ENCODE measurements at regions not wholly inside any gene's neighbourhood (a gene's known extent, or its start where the extent isn't known, plus 50 kb on each side); places are given as distances from the start of the nearest gene placed in this dataset.
A peak's percentile ranks its signal among the peaks of the same experiment; 100 is the strongest.

DNA sequence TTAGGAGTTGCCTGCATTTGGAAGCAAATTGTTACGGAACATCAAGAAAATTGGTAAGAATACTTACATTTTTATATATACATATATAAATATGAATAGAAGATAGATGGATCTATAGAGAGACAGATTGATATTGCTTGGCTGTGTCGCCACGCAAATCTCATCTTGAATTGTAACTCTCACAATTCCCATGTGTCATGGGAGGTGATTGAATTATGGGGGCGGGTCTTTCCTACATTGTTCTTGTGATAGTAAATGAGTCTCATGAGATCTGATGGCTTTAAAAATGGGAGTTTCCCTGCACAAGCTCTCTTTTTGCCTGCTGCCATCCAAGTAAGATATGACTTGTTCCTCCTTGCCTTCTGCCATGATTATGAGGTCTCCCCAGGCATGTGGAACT, 180.8 kb upstream of the HEY2 start:
- no peak for DNase-seq (ENCODE audit: low spot score in 2 of 2)
- H3K4me3 ChIP-seq (ENCODE audit: low read depth, poor library complexity, severe bottlenecking), result no peak overlapping the region
- intact Hi-C loops (cut with DNase I; ENCODE audit: low total_unique reads), result no loop called here
- WGBS, 2 donors, result 96 to 98% methylated on average over 4 of the region's 4 CpGs
- no peak for TF ChIP-seq POLR2A (IDR thresholded peaks at IDR 0.05)
- TF ChIP-seq, protein P1, sequence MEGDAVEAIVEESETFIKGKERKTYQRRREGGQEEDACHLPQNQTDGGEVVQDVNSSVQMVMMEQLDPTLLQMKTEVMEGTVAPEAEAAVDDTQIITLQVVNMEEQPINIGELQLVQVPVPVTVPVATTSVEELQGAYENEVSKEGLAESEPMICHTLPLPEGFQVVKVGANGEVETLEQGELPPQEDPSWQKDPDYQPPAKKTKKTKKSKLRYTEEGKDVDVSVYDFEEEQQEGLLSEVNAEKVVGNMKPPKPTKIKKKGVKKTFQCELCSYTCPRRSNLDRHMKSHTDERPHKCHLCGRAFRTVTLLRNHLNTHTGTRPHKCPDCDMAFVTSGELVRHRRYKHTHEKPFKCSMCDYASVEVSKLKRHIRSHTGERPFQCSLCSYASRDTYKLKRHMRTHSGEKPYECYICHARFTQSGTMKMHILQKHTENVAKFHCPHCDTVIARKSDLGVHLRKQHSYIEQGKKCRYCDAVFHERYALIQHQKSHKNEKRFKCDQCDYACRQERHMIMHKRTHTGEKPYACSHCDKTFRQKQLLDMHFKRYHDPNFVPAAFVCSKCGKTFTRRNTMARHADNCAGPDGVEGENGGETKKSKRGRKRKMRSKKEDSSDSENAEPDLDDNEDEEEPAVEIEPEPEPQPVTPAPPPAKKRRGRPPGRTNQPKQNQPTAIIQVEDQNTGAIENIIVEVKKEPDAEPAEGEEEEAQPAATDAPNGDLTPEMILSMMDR (IDR thresholded peaks at IDR 0.05), result no peak

DNA sequence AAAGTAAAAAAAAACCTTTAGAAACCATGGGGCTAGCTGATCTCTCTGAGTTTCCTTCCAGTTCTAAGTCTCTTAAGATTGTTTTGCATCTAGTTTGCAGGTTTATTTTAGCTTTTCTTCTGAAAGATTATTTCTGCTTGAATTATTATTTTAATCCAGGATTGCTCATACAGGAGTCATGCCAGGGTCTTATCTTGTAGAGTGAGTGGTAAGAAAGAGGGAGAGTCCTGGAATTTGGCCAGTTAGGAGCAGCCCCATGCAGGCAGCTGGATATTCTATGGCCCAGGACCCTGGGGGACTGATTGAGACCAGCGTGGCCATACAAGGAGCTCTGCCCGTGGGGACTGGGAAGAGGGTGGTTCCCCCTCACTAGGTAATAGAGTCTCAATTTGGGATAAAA, 178.9 kb upstream of the HEY2 start:
- intact Hi-C loops (cut with DNase I; ENCODE audit: low total_unique reads), result no loop called here
- H3K4me3 ChIP-seq (ENCODE audit: low read depth, poor library complexity, severe bottlenecking), result no peak overlapping the region
- TF ChIP-seq POLR2A (IDR thresholded peaks at IDR 0.05), result no peak
- TF ChIP-seq, protein P1 (IDR thresholded peaks at IDR 0.05), result no peak
- no peak for DNase-seq (ENCODE audit: low spot score in 2 of 2)
- 77 to 87% methylated on average over 2 of the region's 2 CpGs for WGBS, 2 donors

DNA sequence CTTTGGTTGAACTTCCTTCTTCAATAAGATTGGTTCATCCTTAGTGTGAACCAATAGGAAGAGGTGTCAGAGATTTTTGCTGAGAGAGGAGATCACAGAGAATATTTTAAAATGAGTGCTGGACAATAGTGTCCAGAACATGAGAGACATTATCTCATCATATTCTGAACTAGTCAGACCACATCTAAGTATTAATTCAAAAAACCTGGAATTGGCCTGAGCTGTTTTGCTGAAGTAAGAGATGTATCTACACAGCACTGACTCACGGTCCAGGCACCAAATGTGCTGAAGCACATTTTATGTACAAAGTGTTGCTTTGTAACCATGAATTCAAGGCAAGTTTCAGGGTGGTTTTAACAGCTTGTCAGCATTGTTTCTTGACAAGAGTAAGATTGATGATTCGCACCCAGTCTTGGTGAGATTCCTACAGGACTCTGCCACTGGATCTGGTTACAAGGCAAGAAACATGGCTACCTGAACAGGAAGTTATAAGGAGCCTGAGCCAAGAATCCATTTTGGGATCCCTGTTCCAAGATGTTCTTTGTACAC, 178.2 kb upstream of the HEY2 start:
- intact Hi-C loops (cut with DNase I; ENCODE audit: low total_unique reads), result no loop called here

DNA sequence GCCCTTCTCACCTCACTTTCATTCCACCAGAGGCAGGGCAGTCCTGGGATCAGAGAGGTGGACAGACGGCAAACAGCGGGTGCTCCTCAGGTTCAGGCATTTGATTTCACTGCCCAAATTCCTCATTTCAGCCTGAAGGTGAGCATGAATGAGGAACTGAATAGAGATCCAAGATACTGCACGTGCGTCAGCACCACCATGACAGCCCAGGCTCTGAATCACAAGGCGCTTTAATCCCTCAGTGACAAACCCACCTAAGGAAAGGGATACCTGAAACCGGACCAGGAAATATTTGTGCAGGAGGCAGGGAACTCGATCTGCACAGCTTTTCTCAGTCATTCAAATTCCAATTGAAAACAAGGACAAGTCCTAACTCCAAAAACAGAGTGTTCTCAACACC, 174.8 kb upstream of the HEY2 start:
- no peak for DNase-seq (ENCODE audit: low spot score in 2 of 2)
- H3K4me3 ChIP-seq (ENCODE audit: low read depth, poor library complexity, severe bottlenecking), result no peak overlapping the region
- TF ChIP-seq POLR2A (IDR thresholded peaks at IDR 0.05), result no peak
- TF ChIP-seq, protein P1 (IDR thresholded peaks at IDR 0.05), result no peak
- WGBS, 2 donors, result 72 to 81% methylated on average over 7 of the region's 7 CpGs
- intact Hi-C loops (cut with DNase I; ENCODE audit: low total_unique reads), result no loop called here

More for the DNA sequence above, 178.2 kb upstream of the HEY2 start:
- no peak overlapping the region for H3K4me3 ChIP-seq (ENCODE audit: low read depth, poor library complexity, severe bottlenecking)
- DNase-seq (ENCODE audit: low spot score in 2 of 2), result no peak
- TF ChIP-seq, protein P1 (IDR thresholded peaks at IDR 0.05), result no peak
- TF ChIP-seq POLR2A (IDR thresholded peaks at IDR 0.05), result no peak
- WGBS, 2 donors, result 75 to 77% methylated on average over 2 of the region's 2 CpGs

DNA sequence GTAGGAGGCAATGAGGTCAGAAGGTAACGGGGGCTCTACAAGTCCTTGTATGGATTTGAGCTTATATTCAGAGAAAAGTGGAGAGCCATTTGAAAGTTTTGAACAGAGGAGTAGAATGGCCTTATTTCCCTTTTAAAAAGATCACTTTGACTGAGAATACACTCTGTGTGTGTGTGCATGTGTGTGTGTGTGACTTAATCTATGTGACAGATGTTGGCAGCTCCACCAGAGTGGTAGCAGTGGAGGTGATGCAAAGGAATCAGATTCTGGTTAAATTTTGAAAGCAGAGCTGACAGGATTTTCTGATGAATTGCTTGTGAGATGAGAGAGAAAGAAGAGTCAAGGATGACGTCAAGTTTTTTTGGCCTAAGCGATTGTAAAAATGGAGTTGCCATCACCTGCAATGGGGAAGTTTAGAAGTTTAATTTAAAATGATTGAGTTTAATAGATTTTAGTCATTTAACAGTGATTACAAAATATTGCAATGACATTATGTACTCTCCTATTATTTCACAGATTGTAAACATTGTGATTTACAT, 172.2 kb upstream of the HEY2 start:
- intact Hi-C loops (cut with DNase I; ENCODE audit: low total_unique reads), result no loop called here
- DNase-seq (ENCODE audit: low spot score in 2 of 2), result no peak
- H3K4me3 ChIP-seq (ENCODE audit: low read depth, poor library complexity, severe bottlenecking), result no peak overlapping the region
- TF ChIP-seq, protein P1 (IDR thresholded peaks at IDR 0.05), result no peak
- TF ChIP-seq POLR2A (IDR thresholded peaks at IDR 0.05), result no peak
- WGBS, 2 donors, result 88 to 91% methylated on average over 3 of the region's 3 CpGs

DNA sequence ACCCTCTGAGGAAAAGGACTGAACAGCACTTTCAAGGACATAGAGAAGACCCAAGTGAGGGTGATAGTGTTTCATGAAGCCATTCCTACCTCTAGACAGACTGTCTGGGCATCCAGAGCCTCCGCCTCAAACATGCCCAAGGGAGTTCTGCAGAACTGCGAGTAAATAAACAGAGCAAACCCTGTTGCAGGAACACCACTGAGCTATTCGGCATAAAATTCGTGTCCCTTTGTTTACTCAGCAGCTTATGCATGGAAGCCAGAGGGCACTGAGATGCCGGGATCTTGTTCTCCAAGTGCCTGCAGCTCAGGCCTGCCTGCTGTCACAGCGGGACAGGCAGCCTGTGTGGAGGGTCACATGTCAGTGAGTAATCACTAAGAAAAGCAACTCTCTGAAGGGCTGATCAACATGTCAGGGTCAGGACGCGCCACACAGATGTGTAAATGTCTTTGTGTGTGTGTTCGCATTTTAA, 164.9 kb upstream of the HEY2 start:
- intact Hi-C loops (cut with DNase I; ENCODE audit: low total_unique reads), result no loop called here
- no peak for TF ChIP-seq POLR2A (IDR thresholded peaks at IDR 0.05)
- TF ChIP-seq, protein P1 (IDR thresholded peaks at IDR 0.05), result no peak
- no peak overlapping the region for H3K4me3 ChIP-seq (ENCODE audit: low read depth, poor library complexity, severe bottlenecking)
- DNase-seq (ENCODE audit: low spot score in 2 of 2), result peak in 1 of 2 donors; percentile 22
- WGBS, 2 donors, result 30 to 50% methylated on average over 9 of the region's 9 CpGs

All from lower leg skin (tissue), 4 donors.